Lower lobe of right lung (tissue), 2 donors: ENCODE measurements at regions not wholly inside any gene's neighbourhood (a gene's known extent, or its start where the extent isn't known, plus 50 kb on each side); places are given as distances from the start of the nearest gene placed in this dataset.

Source experiments
- ATAC-seq, 2 donors: fragments of 200-7000 bp; cut with Tn5 transposase; one replicate each; pipeline ENCODE4 v1.9.1; 2020 to 2022; ENCODE audit warnings: mild to moderate bottlenecking in 2 of 2, moderate library complexity in 2 of 2
- DNase-seq: peaks from one replicate; pipeline ENCODE4 v3.0.0-alpha.2; 2020
- H3K27ac ChIP-seq: fragments of 200-600 bp; one replicate; pipeline ENCODE4 v1.8.0; 2022
- H3K27me3 ChIP-seq: fragments of 200-600 bp; one replicate; pipeline ENCODE4 v1.8.0; 2022; ENCODE audit warnings: low read depth
- H3K36me3 ChIP-seq: fragments of 200-600 bp; one replicate; pipeline ENCODE4 v1.8.0; 2022; ENCODE audit warnings: mild to moderate bottlenecking
- H3K4me1 ChIP-seq: fragments of 200-600 bp; one replicate; pipeline ENCODE4 v1.8.0; 2022
- H3K4me3 ChIP-seq: fragments of 200-600 bp; one replicate; pipeline ENCODE4 v1.8.0; 2022; ENCODE audit warnings: mild to moderate bottlenecking
- H3K9me3 ChIP-seq: fragments of 200-600 bp; one replicate; pipeline ENCODE4 v1.8.0; 2022
- intact Hi-C: fragments of 100-400 bp; cut with DNase I; formaldehyde crosslinking; loops from one replicate; pipeline ENCODE4 v1.11.0; 2022
- TF ChIP-seq, protein P1 (sequence below): fragments of 200-600 bp; IDR thresholded peaks from one replicate; pipeline ENCODE4 v1.8.0; 2022; ENCODE audit warnings: antibody characterized with exemption, mild to moderate bottlenecking
- donor health status: DM: no; HTN: yes; CAD: no; lungs with severe emphysema.

GRCh38 chr19:56947206-56947605, 106.7 kb upstream of the PEG3 start:
- Histone ChIP-seq H3K4me3 (no peak overlapping the region), H3K27me3 (no peaks in the 10 kb centered on the region), H3K4me1 (no peaks in the 10 kb centered on the region), H3K36me3 (no peaks in the 10 kb centered on the region), H3K9me3 (peaks cover 4% of the 10 kb centered on the region), H3K27ac (no peak overlapping the region)
- no peak for ATAC-seq
- TF ChIP-seq, protein P1, sequence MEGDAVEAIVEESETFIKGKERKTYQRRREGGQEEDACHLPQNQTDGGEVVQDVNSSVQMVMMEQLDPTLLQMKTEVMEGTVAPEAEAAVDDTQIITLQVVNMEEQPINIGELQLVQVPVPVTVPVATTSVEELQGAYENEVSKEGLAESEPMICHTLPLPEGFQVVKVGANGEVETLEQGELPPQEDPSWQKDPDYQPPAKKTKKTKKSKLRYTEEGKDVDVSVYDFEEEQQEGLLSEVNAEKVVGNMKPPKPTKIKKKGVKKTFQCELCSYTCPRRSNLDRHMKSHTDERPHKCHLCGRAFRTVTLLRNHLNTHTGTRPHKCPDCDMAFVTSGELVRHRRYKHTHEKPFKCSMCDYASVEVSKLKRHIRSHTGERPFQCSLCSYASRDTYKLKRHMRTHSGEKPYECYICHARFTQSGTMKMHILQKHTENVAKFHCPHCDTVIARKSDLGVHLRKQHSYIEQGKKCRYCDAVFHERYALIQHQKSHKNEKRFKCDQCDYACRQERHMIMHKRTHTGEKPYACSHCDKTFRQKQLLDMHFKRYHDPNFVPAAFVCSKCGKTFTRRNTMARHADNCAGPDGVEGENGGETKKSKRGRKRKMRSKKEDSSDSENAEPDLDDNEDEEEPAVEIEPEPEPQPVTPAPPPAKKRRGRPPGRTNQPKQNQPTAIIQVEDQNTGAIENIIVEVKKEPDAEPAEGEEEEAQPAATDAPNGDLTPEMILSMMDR = no peak
- no peak for DNase-seq
- intact Hi-C loops = no loop called here

- Histone ChIP-seq H3K36me3 (no peaks in the 10 kb centered on the region), H3K27ac (no peak overlapping the region), H3K4me1 (no peaks in the 10 kb centered on the region), H3K4me3 (no peak overlapping the region), H3K27me3 (no peaks in the 10 kb centered on the region), H3K9me3 (peaks cover 4% of the 10 kb centered on the region)
- intact Hi-C loops = no loop called here
- ATAC-seq (no peak), DNase-seq (no peak)
- TF ChIP-seq, protein P1 = no peak
Observed at GRCh38 chr19:56949626-56950025, 109.1 kb upstream of the PEG3 start.

GRCh38 chr19:56951672-56952071, 111.1 kb upstream of the PEG3 start:
- H3K27me3 ChIP-seq = no peaks in the 10 kb centered on the region
- no peak overlapping the region for H3K4me3 ChIP-seq
- no peak overlapping the region for H3K27ac ChIP-seq
- TF ChIP-seq, protein P1 = no peak
- H3K4me1 ChIP-seq = no peaks in the 10 kb centered on the region
- ATAC-seq = no peak
- H3K36me3 ChIP-seq = no peaks in the 10 kb centered on the region
- DNase-seq = no peak
- H3K9me3 ChIP-seq = peaks cover 4% of the 10 kb centered on the region
- intact Hi-C loops = no loop called here

GRCh38 chr19:56953470-56953869, 112.9 kb upstream of the PEG3 start:
- no peaks in the 10 kb centered on the region for H3K27me3 ChIP-seq
- no peaks in the 10 kb centered on the region for H3K36me3 ChIP-seq
- DNase-seq (no peak), ATAC-seq (no peak)
- peaks cover 4% of the 10 kb centered on the region for H3K9me3 ChIP-seq
- no peak overlapping the region for H3K27ac ChIP-seq
- no peaks in the 10 kb centered on the region for H3K4me1 ChIP-seq
- H3K4me3 ChIP-seq = no peak overlapping the region
- TF ChIP-seq, protein P1 = no peak
- intact Hi-C loops = no loop called here

- no peaks in the 10 kb centered on the region for H3K36me3 ChIP-seq
- DNase-seq = no peak
- TF ChIP-seq, protein P1 = no peak
- H3K27ac ChIP-seq = no peak overlapping the region
- no peaks in the 10 kb centered on the region for H3K4me1 ChIP-seq
- H3K27me3 ChIP-seq = no peaks in the 10 kb centered on the region
- intact Hi-C loops = no loop called here
- H3K9me3 ChIP-seq = peaks cover 4% of the 10 kb centered on the region
- H3K4me3 ChIP-seq = no peak overlapping the region
- ATAC-seq = no peak
Observed at GRCh38 chr19:56955637-56956216, 115.2 kb upstream of the PEG3 start.
